KMS-11 (cell line): ENCODE measurements at regions not wholly inside any gene's neighbourhood (a gene's known extent, or its start where the extent isn't known, plus 50 kb on each side); places are given as distances from the start of the nearest gene placed in this dataset.

Experiments used
- H2AFZ ChIP-seq: fragments of 200-600 bp; sonication (generic); 2 replicates; pipeline ENCODE4 v1.6.1; 2016; ENCODE audit warnings: antibody characterized with exemption, mixed run types, low read depth
- H3K27ac ChIP-seq: fragments of 200-600 bp; sonication (generic); 2 replicates; pipeline ENCODE4 v1.6.1; 2016; ENCODE audit warnings: mild to moderate bottlenecking, mixed run types
- H3K27me3 ChIP-seq: fragments of 200-600 bp; sonication (generic); 2 replicates; pipeline ENCODE4 v1.6.1; 2017; ENCODE audit warnings: mild to moderate bottlenecking, low read depth, mixed run types, moderate library complexity; ENCODE audit not compliant: insufficient read depth
- H3K36me3 ChIP-seq: fragments of 200-600 bp; sonication (generic); 2 replicates; pipeline ENCODE4 v1.6.1; 2017; ENCODE audit warnings: mild to moderate bottlenecking, mixed run types; ENCODE audit not compliant: insufficient read depth
- H3K4me1 ChIP-seq: fragments of 200-600 bp; sonication (generic); 2 replicates; pipeline ENCODE4 v1.6.1; 2016; ENCODE audit warnings: mild to moderate bottlenecking, low read depth, mixed run types; ENCODE audit not compliant: poor library complexity, severe bottlenecking
- H3K4me2 ChIP-seq: fragments of 200-600 bp; sonication (generic); 2 replicates; pipeline ENCODE4 v1.7.0; 2016; ENCODE audit warnings: mild to moderate bottlenecking, mixed run types
- H3K4me3 ChIP-seq: fragments of 200-600 bp; sonication (generic); IDR thresholded peaks from 2 replicates; pipeline ENCODE4 v1.6.1; 2017; ENCODE audit warnings: low read depth, low read length, mixed read lengths; ENCODE audit not compliant: insufficient read depth
- H3K79me2 ChIP-seq: fragments of 200-600 bp; sonication (generic); 2 replicates; pipeline ENCODE4 v1.6.1; 2016; ENCODE audit warnings: low read depth, mixed run types; ENCODE audit not compliant: insufficient read depth
- H3K9ac ChIP-seq: fragments of 200-600 bp; sonication (generic); 2 replicates; pipeline ENCODE4 v1.6.1; 2016; ENCODE audit warnings: mild to moderate bottlenecking, mixed run types
- H4K20me1 ChIP-seq: fragments of 200-600 bp; sonication (generic); 2 replicates; pipeline ENCODE4 v1.6.1; 2016; ENCODE audit warnings: mild to moderate bottlenecking, mixed run types; ENCODE audit not compliant: insufficient read depth
- TF ChIP-seq, protein P1 (sequence below): fragments of 200-600 bp; sonication (generic); conservative IDR thresholded peaks from 2 replicates; pipeline ENCODE4 v1.6.1; 2017; ENCODE audit warnings: low read depth, mild to moderate bottlenecking, antibody characterized with exemption, low read length, moderate library complexity, mixed read lengths

DNA sequence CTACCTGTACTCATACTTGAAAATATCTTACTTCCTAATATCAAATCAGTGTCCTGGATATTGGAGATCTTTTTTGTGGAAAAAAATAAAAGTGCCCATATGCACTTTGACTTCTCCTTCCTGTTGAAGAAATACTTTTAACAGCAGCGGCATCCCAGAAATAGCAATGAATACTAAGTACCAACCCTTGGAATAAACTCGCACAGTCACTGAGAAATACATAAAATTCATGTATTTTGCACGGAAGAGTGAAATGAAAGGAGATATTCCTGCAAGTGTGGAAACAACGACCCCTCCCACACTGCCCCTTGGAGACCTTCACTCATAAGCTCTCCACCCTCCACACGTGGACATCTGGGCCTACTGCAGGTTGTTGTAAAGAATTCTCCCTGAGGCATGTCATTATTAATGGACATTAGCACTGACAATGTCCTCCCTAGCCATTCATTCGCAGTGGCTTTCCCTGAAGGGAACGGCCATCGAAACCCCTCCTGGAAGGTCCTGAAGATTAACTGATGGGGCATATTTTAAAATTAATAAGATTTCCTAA is 407.6 kb upstream of the PFKP start:
- no peak overlapping the region for H3K4me3 ChIP-seq
- no peak overlapping the region for H3K27ac ChIP-seq
- H3K79me2 ChIP-seq = no peaks in the 10 kb centered on the region
- no peaks in the 10 kb centered on the region for H3K4me1 ChIP-seq
- no peak overlapping the region for H2AFZ ChIP-seq
- TF ChIP-seq, protein P1, sequence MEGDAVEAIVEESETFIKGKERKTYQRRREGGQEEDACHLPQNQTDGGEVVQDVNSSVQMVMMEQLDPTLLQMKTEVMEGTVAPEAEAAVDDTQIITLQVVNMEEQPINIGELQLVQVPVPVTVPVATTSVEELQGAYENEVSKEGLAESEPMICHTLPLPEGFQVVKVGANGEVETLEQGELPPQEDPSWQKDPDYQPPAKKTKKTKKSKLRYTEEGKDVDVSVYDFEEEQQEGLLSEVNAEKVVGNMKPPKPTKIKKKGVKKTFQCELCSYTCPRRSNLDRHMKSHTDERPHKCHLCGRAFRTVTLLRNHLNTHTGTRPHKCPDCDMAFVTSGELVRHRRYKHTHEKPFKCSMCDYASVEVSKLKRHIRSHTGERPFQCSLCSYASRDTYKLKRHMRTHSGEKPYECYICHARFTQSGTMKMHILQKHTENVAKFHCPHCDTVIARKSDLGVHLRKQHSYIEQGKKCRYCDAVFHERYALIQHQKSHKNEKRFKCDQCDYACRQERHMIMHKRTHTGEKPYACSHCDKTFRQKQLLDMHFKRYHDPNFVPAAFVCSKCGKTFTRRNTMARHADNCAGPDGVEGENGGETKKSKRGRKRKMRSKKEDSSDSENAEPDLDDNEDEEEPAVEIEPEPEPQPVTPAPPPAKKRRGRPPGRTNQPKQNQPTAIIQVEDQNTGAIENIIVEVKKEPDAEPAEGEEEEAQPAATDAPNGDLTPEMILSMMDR = no peak
- no peaks in the 10 kb centered on the region for H3K36me3 ChIP-seq
- no peak overlapping the region for H3K4me2 ChIP-seq
- H3K9ac ChIP-seq = no peak overlapping the region
- H4K20me1 ChIP-seq = no peaks in the 10 kb centered on the region
- H3K27me3 ChIP-seq = no peaks in the 10 kb centered on the region

DNA sequence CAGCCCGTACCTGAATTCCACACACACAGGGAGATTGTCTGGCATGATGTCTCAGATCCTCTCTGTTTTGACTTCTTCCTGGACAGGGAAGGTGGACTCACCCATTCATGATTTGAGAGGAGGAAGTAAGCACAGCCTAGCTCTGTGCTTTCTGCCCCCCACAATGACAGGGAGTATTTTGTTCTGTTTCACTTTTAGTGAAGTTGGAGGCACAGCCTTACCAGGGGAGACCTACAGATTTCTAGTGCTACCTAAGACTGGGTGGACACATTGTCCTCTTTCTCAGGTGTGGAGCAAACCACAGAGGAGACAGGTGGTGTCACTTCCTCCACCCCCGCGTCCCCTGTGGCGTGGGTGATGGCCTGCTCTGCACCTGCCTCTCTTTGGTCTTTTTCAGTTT is 408.6 kb upstream of the PFKP start:
- H3K27me3 ChIP-seq = no peaks in the 10 kb centered on the region
- TF ChIP-seq, protein P1 = no peak
- H3K4me2 ChIP-seq = no peak overlapping the region
- no peaks in the 10 kb centered on the region for H3K36me3 ChIP-seq
- H3K9ac ChIP-seq = no peak overlapping the region
- H3K27ac ChIP-seq = no peak overlapping the region
- H3K4me1 ChIP-seq = no peaks in the 10 kb centered on the region
- no peaks in the 10 kb centered on the region for H4K20me1 ChIP-seq
- no peak overlapping the region for H3K4me3 ChIP-seq
- H3K79me2 ChIP-seq = no peaks in the 10 kb centered on the region
- no peak overlapping the region for H2AFZ ChIP-seq

DNA sequence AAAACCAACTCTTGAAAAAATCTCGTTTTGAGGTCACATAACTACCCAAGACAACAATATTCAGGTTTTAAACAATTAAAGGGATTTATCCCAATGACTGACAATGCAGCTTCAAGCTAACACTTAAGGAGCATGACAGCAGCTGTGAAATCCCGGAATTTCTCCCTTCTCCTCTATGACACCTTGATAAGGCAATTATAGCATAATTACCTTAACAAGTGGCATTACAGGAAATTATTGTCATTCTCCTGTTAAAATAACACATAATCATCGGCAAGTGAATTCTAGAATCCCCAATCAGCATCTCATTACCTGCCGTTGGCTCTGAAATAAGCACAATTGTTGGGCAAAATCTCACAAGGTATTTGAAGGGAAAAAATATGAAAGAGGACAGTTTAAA is 417.0 kb upstream of the PFKP start:
- Histone ChIP-seq H3K36me3 (no peaks in the 10 kb centered on the region), H3K4me2 (no peak overlapping the region), H4K20me1 (no peaks in the 10 kb centered on the region), H3K79me2 (no peaks in the 10 kb centered on the region), H3K4me1 (peaks cover 17% of the 10 kb centered on the region), H3K27ac (no peak overlapping the region), H2AFZ (no peak overlapping the region), H3K27me3 (no peaks in the 10 kb centered on the region), H3K4me3 (no peak overlapping the region), H3K9ac (no peak overlapping the region)
- TF ChIP-seq, protein P1 = no peak

DNA sequence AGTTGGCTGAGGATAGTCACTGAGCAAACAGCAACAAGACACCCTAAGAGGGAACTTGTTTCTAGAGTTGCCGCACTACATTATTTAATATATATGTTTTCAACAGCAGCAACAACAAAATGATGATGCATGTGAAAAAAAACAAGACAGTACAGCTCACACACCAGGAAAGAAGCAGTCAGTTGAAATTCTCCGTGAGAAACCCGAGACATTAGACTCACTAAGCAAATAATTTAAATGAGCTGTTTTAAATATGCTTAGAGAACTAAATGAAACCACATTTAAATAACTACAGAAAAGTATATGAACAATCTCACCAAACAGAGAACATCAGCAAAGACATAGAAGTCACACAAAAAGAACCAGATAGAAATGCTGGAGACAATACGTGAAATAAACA is 426.3 kb upstream of the PFKP start:
- H3K4me3 ChIP-seq = no peak overlapping the region
- no peaks in the 10 kb centered on the region for H4K20me1 ChIP-seq
- H3K79me2 ChIP-seq = no peaks in the 10 kb centered on the region
- no peak overlapping the region for H3K9ac ChIP-seq
- H3K4me1 ChIP-seq = peaks cover under 1% of the 10 kb centered on the region
- no peak overlapping the region for H2AFZ ChIP-seq
- no peaks in the 10 kb centered on the region for H3K27me3 ChIP-seq
- H3K27ac ChIP-seq = no peak overlapping the region
- no peaks in the 10 kb centered on the region for H3K36me3 ChIP-seq
- TF ChIP-seq, protein P1 = no peak
- H3K4me2 ChIP-seq = no peak overlapping the region
